ENCODE measurements at regions not wholly inside any gene's neighbourhood (a gene's known extent, or its start where the extent isn't known, plus 50 kb on each side); places are given as distances from the start of the nearest gene placed in this dataset.
"Not testable (repeated sequence)": the region's sequence is repeated elsewhere in the genome, so short reads cannot be mapped to it uniquely, and the experiment has no call there.

DNA sequence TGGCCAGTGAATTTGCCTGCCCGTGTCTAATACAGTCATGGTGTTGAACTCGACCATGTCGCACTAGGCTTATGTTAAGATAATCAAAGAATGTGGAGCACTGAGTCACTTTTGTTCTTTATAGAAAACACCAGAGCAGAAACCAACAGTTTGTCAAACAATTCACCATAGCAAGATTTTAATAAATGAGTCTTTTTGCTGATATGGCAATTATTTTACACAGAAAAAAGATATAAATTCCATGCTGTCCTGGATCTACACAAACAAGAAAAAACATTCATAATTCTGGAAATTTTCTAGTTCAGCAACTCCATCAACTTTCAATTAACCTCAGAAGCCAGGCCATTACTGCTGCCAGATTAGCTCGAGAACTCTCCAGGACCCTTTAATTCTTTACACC is 208.9 kb downstream of the ZNF608 start:
- 83 to 89% methylated on average over 4 of the region's 4 CpGs for WGBS, 2 donors
- no peak for DNase-seq (ENCODE audit: low spot score in 2 of 2)
- TF ChIP-seq, protein P1, sequence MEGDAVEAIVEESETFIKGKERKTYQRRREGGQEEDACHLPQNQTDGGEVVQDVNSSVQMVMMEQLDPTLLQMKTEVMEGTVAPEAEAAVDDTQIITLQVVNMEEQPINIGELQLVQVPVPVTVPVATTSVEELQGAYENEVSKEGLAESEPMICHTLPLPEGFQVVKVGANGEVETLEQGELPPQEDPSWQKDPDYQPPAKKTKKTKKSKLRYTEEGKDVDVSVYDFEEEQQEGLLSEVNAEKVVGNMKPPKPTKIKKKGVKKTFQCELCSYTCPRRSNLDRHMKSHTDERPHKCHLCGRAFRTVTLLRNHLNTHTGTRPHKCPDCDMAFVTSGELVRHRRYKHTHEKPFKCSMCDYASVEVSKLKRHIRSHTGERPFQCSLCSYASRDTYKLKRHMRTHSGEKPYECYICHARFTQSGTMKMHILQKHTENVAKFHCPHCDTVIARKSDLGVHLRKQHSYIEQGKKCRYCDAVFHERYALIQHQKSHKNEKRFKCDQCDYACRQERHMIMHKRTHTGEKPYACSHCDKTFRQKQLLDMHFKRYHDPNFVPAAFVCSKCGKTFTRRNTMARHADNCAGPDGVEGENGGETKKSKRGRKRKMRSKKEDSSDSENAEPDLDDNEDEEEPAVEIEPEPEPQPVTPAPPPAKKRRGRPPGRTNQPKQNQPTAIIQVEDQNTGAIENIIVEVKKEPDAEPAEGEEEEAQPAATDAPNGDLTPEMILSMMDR (IDR thresholded peaks at IDR 0.05): no peak
- TF ChIP-seq POLR2A (IDR thresholded peaks at IDR 0.05): no peak
- H3K4me3 ChIP-seq (ENCODE audit: low read depth, poor library complexity, severe bottlenecking): no peak overlapping the region
- intact Hi-C loops (cut with DNase I; ENCODE audit: low total_unique reads): no loop called here

DNA sequence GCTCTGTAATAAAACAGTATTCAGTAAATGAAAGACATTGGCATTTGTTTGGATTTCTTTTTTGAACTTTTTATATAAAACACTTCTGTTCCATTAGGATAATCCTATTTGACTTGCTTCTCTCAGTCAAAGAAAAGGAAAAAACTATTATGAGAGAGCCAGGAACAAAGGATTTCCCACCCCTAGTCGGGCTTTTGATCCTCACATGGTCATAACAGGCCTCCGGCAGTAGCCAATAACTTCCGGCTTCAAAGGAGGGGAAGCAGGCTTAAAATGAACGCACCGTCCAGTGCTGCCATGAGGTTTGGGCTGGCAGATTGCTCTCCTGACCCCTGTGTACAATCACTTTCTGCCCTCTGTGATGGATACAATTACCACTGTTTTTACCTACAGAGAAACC is 209.3 kb downstream of the ZNF608 start:
- no peak for TF ChIP-seq POLR2A (IDR thresholded peaks at IDR 0.05)
- TF ChIP-seq, protein P1 (IDR thresholded peaks at IDR 0.05): no peak
- WGBS, 2 donors: 40 to 65% methylated on average over 5 of the region's 5 CpGs
- no peak overlapping the region for H3K4me3 ChIP-seq (ENCODE audit: low read depth, poor library complexity, severe bottlenecking)
- no peak for DNase-seq (ENCODE audit: low spot score in 2 of 2)
- intact Hi-C loops (cut with DNase I; ENCODE audit: low total_unique reads): no loop called here

DNA sequence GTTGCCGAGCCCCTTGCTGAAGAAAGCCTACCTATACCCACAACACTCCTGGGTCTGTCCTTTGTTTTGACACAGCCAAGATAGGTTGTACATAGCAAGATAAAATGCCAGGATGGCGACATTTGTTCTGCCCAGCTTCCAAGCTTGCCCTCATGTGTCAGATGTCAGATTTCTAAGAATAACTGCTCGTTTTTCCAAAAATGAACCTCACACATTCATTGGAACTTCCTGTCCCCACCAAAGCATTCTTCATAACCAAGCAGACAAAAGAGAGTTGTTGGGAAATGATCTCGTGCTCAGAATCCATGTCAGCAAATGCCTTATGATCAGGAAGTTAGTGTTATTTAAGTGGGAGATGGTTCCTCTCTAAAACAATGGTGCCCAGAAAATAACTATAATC is 210.1 kb downstream of the ZNF608 start:
- no peak for DNase-seq (ENCODE audit: low spot score in 2 of 2)
- 70 to 78% methylated on average over 4 of the region's 4 CpGs for WGBS, 2 donors
- intact Hi-C loops (cut with DNase I; ENCODE audit: low total_unique reads): no loop called here
- no peak overlapping the region for H3K4me3 ChIP-seq (ENCODE audit: low read depth, poor library complexity, severe bottlenecking)
- TF ChIP-seq POLR2A (IDR thresholded peaks at IDR 0.05): no peak
- TF ChIP-seq, protein P1 (IDR thresholded peaks at IDR 0.05): no peak

DNA sequence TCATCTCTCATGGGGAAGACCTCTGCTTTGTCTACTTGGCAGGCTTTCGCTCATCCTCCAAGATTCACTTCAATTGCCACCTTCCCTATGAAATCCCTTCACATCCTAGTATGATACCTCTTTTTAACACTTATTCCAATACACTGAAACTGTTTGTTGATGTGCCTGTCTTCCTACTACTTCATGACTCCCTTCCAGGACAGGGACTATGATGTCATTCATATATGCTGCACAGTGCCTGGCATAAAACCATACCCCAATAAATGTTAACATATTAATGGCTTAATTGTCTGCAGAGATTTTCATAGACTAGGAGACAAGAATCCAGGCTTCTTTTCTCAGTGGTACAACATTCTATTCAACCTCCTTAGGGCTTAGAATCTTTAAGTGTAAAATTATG is 215.5 kb downstream of the ZNF608 start:
- intact Hi-C loops (cut with DNase I; ENCODE audit: low total_unique reads): no loop called here
- H3K4me3 ChIP-seq (ENCODE audit: low read depth, poor library complexity, severe bottlenecking): no peak overlapping the region
- 89 to 100% methylated on average over 1 of the region's 1 CpG for WGBS, 2 donors
- no peak for DNase-seq (ENCODE audit: low spot score in 2 of 2)
- TF ChIP-seq POLR2A (IDR thresholded peaks at IDR 0.05): no peak
- TF ChIP-seq, protein P1 (IDR thresholded peaks at IDR 0.05): no peak

DNA sequence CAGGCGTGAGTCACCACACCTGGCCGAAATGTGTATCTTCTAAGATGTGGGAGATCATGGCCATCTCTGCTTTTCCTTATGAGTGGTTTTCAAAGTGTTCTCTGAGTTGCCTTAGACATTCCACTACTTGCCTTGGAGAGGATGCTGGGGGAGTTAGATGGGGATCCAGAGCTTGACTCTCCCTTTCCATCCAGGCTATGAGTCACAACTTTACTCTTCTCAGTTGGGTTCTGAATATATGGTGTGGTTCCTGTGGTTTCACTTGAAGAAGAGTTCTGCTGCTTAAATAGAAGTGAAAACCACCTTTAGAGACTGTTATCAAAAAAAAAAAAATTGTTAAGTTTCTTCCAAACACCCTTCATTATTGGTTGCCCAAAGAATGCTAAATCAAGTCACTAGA is 217.6 kb downstream of the ZNF608 start:
- H3K4me3 ChIP-seq (ENCODE audit: low read depth, poor library complexity, severe bottlenecking): no peak overlapping the region
- DNase-seq (ENCODE audit: low spot score in 2 of 2): no peak
- TF ChIP-seq, protein P1 (IDR thresholded peaks at IDR 0.05): no peak
- no peak for TF ChIP-seq POLR2A (IDR thresholded peaks at IDR 0.05)
- intact Hi-C loops (cut with DNase I; ENCODE audit: low total_unique reads): no loop called here
- WGBS, 2 donors: 56 to 71% methylated on average over 2 of the region's 2 CpGs

DNA sequence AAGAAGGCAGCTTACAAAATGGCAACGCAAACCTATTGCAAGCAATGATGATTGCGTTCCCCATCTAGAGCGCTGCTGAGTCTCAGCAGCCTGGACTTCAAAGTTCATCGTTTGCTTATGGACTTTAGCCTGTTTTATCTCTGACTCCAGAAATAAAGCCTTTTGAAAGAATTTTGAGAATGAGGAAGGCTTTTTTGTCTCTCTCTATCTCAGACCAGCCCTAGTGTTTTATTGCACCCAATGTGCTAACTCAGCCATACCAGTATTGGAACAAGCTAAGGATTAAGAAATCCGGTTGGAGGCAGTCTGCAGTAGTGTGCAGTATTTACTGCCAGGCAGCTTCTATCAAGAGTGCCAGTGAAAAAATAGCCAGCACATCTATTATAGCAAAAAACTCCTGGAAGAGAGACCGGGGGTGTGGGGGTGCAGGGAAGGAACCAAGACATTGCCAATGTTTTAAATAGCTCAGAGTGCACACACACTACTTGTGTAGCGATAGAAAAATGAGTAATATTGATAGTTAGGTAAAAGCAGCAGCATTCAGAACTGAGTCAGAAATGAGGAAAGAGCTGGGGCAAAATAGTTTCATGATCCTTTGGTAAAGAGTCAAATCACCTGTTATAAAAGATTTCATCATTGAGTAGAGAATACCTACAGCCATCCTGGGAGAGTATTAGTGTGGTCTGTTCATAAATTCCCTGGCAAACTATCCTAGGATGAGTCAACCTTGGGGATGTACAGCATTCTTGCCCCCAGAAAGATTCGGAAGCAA is 219.0 kb downstream of the ZNF608 start:
- intact Hi-C loops (cut with DNase I; ENCODE audit: low total_unique reads): no loop called here
- no peak overlapping the region for H3K4me3 ChIP-seq (ENCODE audit: low read depth, poor library complexity, severe bottlenecking)
- TF ChIP-seq POLR2A (IDR thresholded peaks at IDR 0.05): no peak
- TF ChIP-seq, protein P1 (IDR thresholded peaks at IDR 0.05): no peak
- 61% methylated on average over 8 of the region's 8 CpGs for WGBS, 2 donors
- DNase-seq (ENCODE audit: low spot score in 2 of 2): no peak

DNA sequence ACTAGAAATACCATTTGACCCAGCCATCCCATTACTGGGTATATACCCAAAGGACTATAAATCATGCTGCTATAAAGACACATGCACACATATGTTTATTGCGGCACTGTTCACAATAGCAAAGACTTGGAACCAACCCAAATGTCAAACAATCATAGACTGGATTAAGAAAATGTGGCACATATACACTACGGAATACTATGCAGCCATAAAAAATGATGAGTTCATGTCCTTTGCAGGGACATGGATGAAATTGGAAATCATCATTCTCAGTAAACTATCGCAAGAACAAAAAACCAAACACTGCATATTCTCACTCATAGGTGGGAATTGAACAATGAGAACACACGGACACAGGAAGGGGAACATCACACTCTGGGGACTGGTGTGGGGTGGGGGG is 220.4 kb downstream of the ZNF608 start:
- H3K4me3 ChIP-seq (ENCODE audit: low read depth, poor library complexity, severe bottlenecking); DNase-seq (ENCODE audit: low spot score in 2 of 2); intact Hi-C loops (cut with DNase I; ENCODE audit: low total_unique reads): not testable (repeated sequence)
- WGBS, 2 donors: 95 to 96% methylated on average over 3 to 4 of the region's 4 CpGs

Data from lower leg skin (tissue), 4 donors.